Progenitor cell of endocrine pancreas (in vitro differentiated cells): ENCODE measurements at regions not wholly inside any gene's neighbourhood (a gene's known extent, or its start where the extent isn't known, plus 50 kb on each side); places are given as distances from the start of the nearest gene placed in this dataset.
A peak's percentile ranks its signal among the peaks of the same experiment; 100 is the strongest.

Experiments used
- DNase-seq: peaks from one replicate; pipeline ENCODE4 v3.0.0; 2021; ENCODE audit warnings: low spot score; ENCODE audit not compliant: unreplicated experiment
- H3K27ac Mint-ChIP-seq: 2 replicates; pipeline ENCODE4 v1.8.0; 2021; ENCODE audit warnings: mild to moderate bottlenecking, moderate library complexity, mixed read lengths
- H3K27me3 Mint-ChIP-seq: 2 replicates; pipeline ENCODE4 v1.8.0; 2021; ENCODE audit warnings: mixed read lengths
- H3K36me3 Mint-ChIP-seq: 2 replicates; pipeline ENCODE4 v1.8.0; 2022; ENCODE audit warnings: mixed read lengths; ENCODE audit not compliant: insufficient read depth
- H3K4me1 Mint-ChIP-seq: 2 replicates; pipeline ENCODE4 v1.8.0; 2021; ENCODE audit warnings: low read depth, mixed read lengths
- H3K4me3 Mint-ChIP-seq: 2 replicates; pipeline ENCODE4 v1.8.0; 2021; ENCODE audit warnings: low read depth, mild to moderate bottlenecking, moderate library complexity, mixed read lengths
- H3K9me3 Mint-ChIP-seq: 2 replicates; pipeline ENCODE4 v1.8.0; 2021; ENCODE audit warnings: low read depth, mixed read lengths
- TF ChIP-seq, protein P1 (sequence below): fragments of 200-600 bp; sonication (generic); IDR thresholded peaks from one replicate; pipeline ENCODE4 v1.5.0; 2021; ENCODE audit warnings: antibody characterized with exemption, mild to moderate bottlenecking; ENCODE audit not compliant: unreplicated experiment

DNA sequence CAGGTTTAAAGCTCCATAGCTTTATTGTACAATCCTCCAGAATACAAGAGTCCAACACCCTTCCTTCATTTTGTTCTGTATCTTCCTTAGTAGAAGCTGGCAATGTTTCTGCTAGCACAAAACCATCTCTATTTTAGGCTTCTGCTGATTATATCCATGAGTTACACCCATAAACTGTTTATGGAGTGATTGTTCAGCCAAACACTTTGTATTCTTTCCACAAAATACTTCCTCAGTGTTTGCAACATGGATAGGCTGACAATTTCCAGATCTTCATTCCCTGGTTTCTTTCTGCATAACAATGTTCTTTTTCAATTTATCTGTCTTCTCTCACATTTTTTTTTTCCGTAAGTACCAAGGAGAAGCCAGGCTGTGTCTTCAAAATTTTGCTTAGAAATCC, 839.9 kb upstream of the CDH8 start:
- TF ChIP-seq, protein P1, sequence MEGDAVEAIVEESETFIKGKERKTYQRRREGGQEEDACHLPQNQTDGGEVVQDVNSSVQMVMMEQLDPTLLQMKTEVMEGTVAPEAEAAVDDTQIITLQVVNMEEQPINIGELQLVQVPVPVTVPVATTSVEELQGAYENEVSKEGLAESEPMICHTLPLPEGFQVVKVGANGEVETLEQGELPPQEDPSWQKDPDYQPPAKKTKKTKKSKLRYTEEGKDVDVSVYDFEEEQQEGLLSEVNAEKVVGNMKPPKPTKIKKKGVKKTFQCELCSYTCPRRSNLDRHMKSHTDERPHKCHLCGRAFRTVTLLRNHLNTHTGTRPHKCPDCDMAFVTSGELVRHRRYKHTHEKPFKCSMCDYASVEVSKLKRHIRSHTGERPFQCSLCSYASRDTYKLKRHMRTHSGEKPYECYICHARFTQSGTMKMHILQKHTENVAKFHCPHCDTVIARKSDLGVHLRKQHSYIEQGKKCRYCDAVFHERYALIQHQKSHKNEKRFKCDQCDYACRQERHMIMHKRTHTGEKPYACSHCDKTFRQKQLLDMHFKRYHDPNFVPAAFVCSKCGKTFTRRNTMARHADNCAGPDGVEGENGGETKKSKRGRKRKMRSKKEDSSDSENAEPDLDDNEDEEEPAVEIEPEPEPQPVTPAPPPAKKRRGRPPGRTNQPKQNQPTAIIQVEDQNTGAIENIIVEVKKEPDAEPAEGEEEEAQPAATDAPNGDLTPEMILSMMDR = no peak
- Mint-ChIP-seq H3K27ac (no peak overlapping the region), H3K27me3 (no peaks in the 10 kb centered on the region), H3K4me1 (no peaks in the 10 kb centered on the region), H3K9me3 (no peaks in the 10 kb centered on the region), H3K4me3 (no peak overlapping the region), H3K36me3 (no peaks in the 10 kb centered on the region)
- DNase-seq = no peak

DNA sequence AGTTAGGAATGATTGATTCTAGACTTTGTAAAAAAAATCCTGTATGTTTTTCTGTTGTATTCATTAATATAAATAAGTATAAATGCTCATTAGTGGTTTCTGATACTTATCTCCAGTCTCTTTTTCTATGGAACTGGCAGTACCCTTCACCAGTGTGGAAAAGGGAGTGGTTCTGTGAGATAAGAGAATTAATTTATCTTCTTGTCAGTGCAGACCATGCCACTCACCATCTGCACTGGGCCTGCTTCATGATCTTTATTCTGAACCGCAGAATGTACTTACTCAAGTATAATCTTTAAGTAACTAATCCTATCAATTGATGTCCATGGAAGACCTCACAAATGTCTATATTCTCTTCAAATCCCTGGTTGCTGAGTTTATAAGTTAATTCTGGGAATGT, 836.1 kb upstream of the CDH8 start:
- TF ChIP-seq, protein P1 = no peak
- H3K4me1 Mint-ChIP-seq = peaks cover 18% of the 10 kb centered on the region
- peaks cover under 1% of the 10 kb centered on the region for H3K9me3 Mint-ChIP-seq
- no peak overlapping the region for H3K27ac Mint-ChIP-seq
- H3K36me3 Mint-ChIP-seq = no peaks in the 10 kb centered on the region
- no peak for DNase-seq
- no peak overlapping the region for H3K4me3 Mint-ChIP-seq
- H3K27me3 Mint-ChIP-seq = no peaks in the 10 kb centered on the region

DNA sequence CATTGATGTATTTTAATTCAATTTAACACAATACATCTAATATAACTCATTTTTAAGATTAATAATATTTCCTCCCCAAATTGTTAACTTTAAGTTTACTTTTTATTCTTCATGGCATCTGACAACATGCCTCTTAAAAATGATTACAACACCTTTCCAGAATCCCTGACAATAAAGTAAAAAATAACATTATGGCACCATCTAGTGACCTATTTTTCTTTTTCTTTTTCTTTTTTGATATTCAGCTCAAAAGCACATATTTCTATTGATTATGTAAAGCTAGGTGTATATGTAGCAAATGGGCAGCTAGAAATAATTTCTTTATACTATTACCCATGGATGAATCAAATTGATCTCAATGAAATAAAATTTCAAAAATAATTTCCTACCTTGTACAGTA, 834.3 kb upstream of the CDH8 start:
- H3K27me3 Mint-ChIP-seq = no peaks in the 10 kb centered on the region
- no peak for DNase-seq
- peaks cover 11% of the 10 kb centered on the region for H3K9me3 Mint-ChIP-seq
- H3K4me1 Mint-ChIP-seq = peaks cover 18% of the 10 kb centered on the region
- TF ChIP-seq, protein P1 = no peak
- H3K27ac Mint-ChIP-seq = peak overlapping the region; percentile 51
- H3K36me3 Mint-ChIP-seq = no peaks in the 10 kb centered on the region
- H3K4me3 Mint-ChIP-seq = no peak overlapping the region

DNA sequence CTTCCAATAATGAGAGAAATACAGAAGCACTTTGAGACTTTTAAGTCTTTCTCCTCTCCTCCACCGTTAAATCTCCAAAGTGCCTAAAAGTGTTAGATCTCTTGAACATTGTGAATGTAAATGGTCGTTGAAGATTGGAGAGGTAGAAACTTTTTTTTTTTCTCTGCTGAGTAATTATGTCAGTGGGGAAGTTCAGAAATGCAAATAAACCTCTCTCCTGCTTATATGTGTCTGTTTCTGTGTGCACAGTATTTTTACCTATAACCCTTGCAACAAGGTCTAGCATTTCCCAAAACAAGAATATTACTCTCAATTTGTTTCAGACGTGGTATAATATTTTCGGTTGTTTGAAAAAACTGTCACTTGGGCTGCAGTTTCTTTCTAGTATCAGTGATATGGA, 833.6 kb upstream of the CDH8 start:
- no peaks in the 10 kb centered on the region for H3K27me3 Mint-ChIP-seq
- H3K36me3 Mint-ChIP-seq = no peaks in the 10 kb centered on the region
- H3K4me1 Mint-ChIP-seq = peaks cover 18% of the 10 kb centered on the region
- peaks cover 11% of the 10 kb centered on the region for H3K9me3 Mint-ChIP-seq
- TF ChIP-seq, protein P1 = no peak
- no peak overlapping the region for H3K27ac Mint-ChIP-seq
- no peak overlapping the region for H3K4me3 Mint-ChIP-seq
- no peak for DNase-seq

DNA sequence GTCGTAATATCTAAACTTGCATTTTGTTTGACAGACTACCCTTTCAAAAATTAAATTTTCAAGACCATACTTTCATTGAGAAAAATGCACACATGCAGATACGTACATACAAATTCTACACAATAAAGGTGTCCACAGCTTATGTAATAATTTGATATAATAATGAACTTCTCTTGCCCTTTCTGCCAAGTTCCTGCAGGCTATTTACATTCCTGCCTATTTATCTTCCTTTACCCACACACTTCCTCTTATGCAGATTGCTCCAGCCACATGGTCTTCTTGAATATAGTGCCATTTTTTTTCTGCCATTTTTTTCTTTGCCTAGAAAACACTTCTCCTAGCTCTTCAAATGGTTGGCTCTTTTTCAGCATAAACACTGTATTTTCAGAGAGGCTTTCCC, 826.9 kb upstream of the CDH8 start:
- H3K27ac Mint-ChIP-seq = no peak overlapping the region
- no peaks in the 10 kb centered on the region for H3K36me3 Mint-ChIP-seq
- H3K4me3 Mint-ChIP-seq = no peak overlapping the region
- no peak for DNase-seq
- no peaks in the 10 kb centered on the region for H3K27me3 Mint-ChIP-seq
- TF ChIP-seq, protein P1 = no peak
- peaks cover 14% of the 10 kb centered on the region for H3K9me3 Mint-ChIP-seq
- no peaks in the 10 kb centered on the region for H3K4me1 Mint-ChIP-seq

DNA sequence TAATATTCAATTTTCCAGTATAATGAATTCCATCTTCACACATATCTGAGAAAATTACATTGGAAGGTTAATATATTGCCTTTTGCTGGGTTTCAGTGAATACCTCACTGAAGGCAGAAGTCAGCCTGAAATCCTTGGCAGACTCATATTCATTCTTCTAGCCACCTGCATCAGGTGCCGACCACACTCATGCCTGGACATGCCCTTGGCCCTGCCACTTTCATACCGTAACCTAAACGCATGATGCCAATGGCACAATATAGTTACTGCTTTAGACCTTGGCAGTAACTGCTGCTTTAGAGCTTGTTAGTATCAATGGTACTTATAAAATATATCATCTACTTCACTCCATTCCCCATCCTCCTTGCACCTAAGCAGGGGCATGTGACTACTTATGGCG, 817.6 kb upstream of the CDH8 start:
- no peak for DNase-seq
- H3K36me3 Mint-ChIP-seq = no peaks in the 10 kb centered on the region
- H3K27me3 Mint-ChIP-seq = no peaks in the 10 kb centered on the region
- H3K4me3 Mint-ChIP-seq = no peak overlapping the region
- peaks cover 5% of the 10 kb centered on the region for H3K4me1 Mint-ChIP-seq
- no peaks in the 10 kb centered on the region for H3K9me3 Mint-ChIP-seq
- TF ChIP-seq, protein P1 = no peak
- H3K27ac Mint-ChIP-seq = no peak overlapping the region
